IMR-90 (cell line): ENCODE measurements at regions not wholly inside any gene's neighbourhood (a gene's known extent, or its start where the extent isn't known, plus 50 kb on each side); places are given as distances from the start of the nearest gene placed in this dataset.

Experiments used
- ATAC-seq: fragments of 200-7000 bp; cut with Tn5 transposase; 2 replicates; pipeline ENCODE4 v1.9.1; 2020; ENCODE audit warnings: low read depth, mild to moderate bottlenecking, moderate library complexity
- BruUV-seq: library from RNA; stranded (reverse); fragments of 400-500 nt; replicated peaks from 2 replicates; lab custom pipeline; 2021; lab: Mats Ljungman, UMichigan
- CTCF ChIA-PET: fragments of 300-600 bp; formaldehyde crosslinking; extraction: SDS; loops from one replicate; lab custom pipeline; 2021; ENCODE audit warnings: antibody characterized with exemption; lab: Yijun Ruan, JAX
- POLR2A ChIA-PET: fragments of 300-600 bp; sonication (Branson Sonifier 250); formaldehyde crosslinking; loops from one replicate; lab custom pipeline; 2022; ENCODE audit warnings: antibody characterized with exemption; ENCODE audit not compliant: unreplicated experiment; lab: Charles Lee
- DNase-seq: peaks from one replicate; pipeline ENCODE4 v3.0.0; 2013
- H2AFZ ChIP-seq: replicated peaks from 2 replicates; pipeline ENCODE3; 2013; ENCODE audit warnings: low read length, mild to moderate bottlenecking; ENCODE audit not compliant: poor library complexity
- H2AK5ac ChIP-seq: 2 replicates; pipeline ENCODE4 v1.6.1; 2013; ENCODE audit warnings: low read depth, low read length, inconsistent platforms
- H2AK9ac ChIP-seq: replicated peaks from 2 replicates; pipeline ENCODE3; 2013; ENCODE audit warnings: mild to moderate bottlenecking, low read depth, low read length, moderate library complexity; ENCODE audit not compliant: poor library complexity
- H2BK120ac ChIP-seq: 2 replicates; pipeline ENCODE4 v1.6.1; 2013; ENCODE audit warnings: low read depth, low read length, inconsistent platforms
- H2BK15ac ChIP-seq: 3 replicates; pipeline ENCODE4 v1.6.1; 2013; ENCODE audit warnings: low read depth, low read length, inconsistent platforms
- H2BK20ac ChIP-seq: 2 replicates; pipeline ENCODE4 v1.6.1; 2013; ENCODE audit warnings: low read depth, mild to moderate bottlenecking, inconsistent platforms, low read length, moderate library complexity
- H2BK5ac ChIP-seq: 2 replicates; pipeline ENCODE4 v1.6.1; 2013; ENCODE audit warnings: mild to moderate bottlenecking, low read depth, low read length, inconsistent platforms; ENCODE audit not compliant: poor library complexity, severe bottlenecking
- H3K14ac ChIP-seq: replicated peaks from 2 replicates; pipeline ENCODE4 v1.6.1; 2013; ENCODE audit warnings: low read depth, low read length, inconsistent platforms
- H3K18ac ChIP-seq: 2 replicates; pipeline ENCODE4 v1.6.1; 2013; ENCODE audit warnings: low read depth, low read length, control low read depth
- H3K23ac ChIP-seq: 2 replicates; pipeline ENCODE4 v1.6.1; 2013; ENCODE audit warnings: low read depth, low read length, inconsistent platforms
- H3K27ac ChIP-seq: 2 replicates; pipeline ENCODE4 v1.5.1; 2013; ENCODE audit warnings: mild to moderate bottlenecking, control low read depth, low read length; ENCODE audit not compliant: insufficient read depth
- H3K27me3 ChIP-seq: 2 replicates; pipeline ENCODE4 v1.6.1; 2013; ENCODE audit warnings: low read length; ENCODE audit not compliant: control insufficient read depth, insufficient read depth
- H3K36me3 ChIP-seq: 2 replicates; pipeline ENCODE4 v1.6.1; 2013; ENCODE audit warnings: low read length, mixed read lengths; ENCODE audit not compliant: control insufficient read depth, insufficient read depth
- H3K4ac ChIP-seq: 2 replicates; pipeline ENCODE4 v1.6.1; 2013; ENCODE audit warnings: low read depth, low read length, inconsistent platforms
- H3K4me1 ChIP-seq: 2 replicates; pipeline ENCODE4 v1.6.1; 2013; ENCODE audit warnings: low read length, mixed read lengths; ENCODE audit not compliant: control insufficient read depth, insufficient read depth
- H3K4me2 ChIP-seq: 2 replicates; pipeline ENCODE4 v1.6.1; 2013; ENCODE audit warnings: low read depth, mild to moderate bottlenecking, control low read depth, low read length, moderate library complexity
- H3K4me3 ChIP-seq: 2 replicates; pipeline ENCODE4 v1.5.1; 2013; ENCODE audit warnings: low read depth, mild to moderate bottlenecking, control low read depth, low read length, moderate library complexity; ENCODE audit not compliant: insufficient read depth
- H3K56ac ChIP-seq: 2 replicates; pipeline ENCODE4 v1.6.1; 2013; ENCODE audit warnings: low read length, inconsistent platforms; ENCODE audit not compliant: insufficient read depth; ENCODE audit errors: extremely low read depth
- H3K79me1 ChIP-seq, 2 experiments: 2 replicates each; pipeline ENCODE4 v1.6.1; 2013; ENCODE audit warnings: low read length in 2 of 2, inconsistent platforms in 1 of 2, low read depth in 1 of 2
- H3K9ac ChIP-seq: 2 replicates; pipeline ENCODE4 v1.6.1; 2013; ENCODE audit warnings: low read depth, low read length, control low read depth
- H3K9me1 ChIP-seq: 2 replicates; pipeline ENCODE4 v1.6.1; 2013; ENCODE audit warnings: low read length, inconsistent platforms; ENCODE audit not compliant: insufficient read depth
- H3K9me3 ChIP-seq: 2 replicates; pipeline ENCODE4 v1.6.1; 2013; ENCODE audit warnings: low read length; ENCODE audit not compliant: control insufficient read depth, insufficient read depth
- H4K20me1 ChIP-seq: 2 replicates; pipeline ENCODE4 v1.6.1; 2013; ENCODE audit warnings: low read length, inconsistent platforms; ENCODE audit not compliant: insufficient read depth
- H4K5ac ChIP-seq: 2 replicates; pipeline ENCODE4 v1.6.1; 2013; ENCODE audit warnings: mild to moderate bottlenecking, low read depth, low read length, control low read depth
- H4K8ac ChIP-seq, 2 experiments: 2 replicates each; pipeline ENCODE4 v1.6.1; 2013; ENCODE audit warnings: low read depth in 2 of 2, low read length in 2 of 2, control low read depth in 1 of 2, inconsistent platforms in 1 of 2
- H4K91ac ChIP-seq: 2 replicates; pipeline ENCODE4 v1.6.1; 2013; ENCODE audit warnings: low read depth, low read length, inconsistent platforms; ENCODE audit not compliant: insufficient read depth
- FOS ChIP-seq: fragments of 150-350 bp; IDR thresholded peaks from 2 replicates; pipeline ENCODE4 v1.6.1; 2016; ENCODE audit warnings: low read depth, low read length
- MAZ ChIP-seq: IDR thresholded peaks from 2 replicates; pipeline ENCODE4 v1.6.1; 2012; ENCODE audit warnings: low read depth, mild to moderate bottlenecking, low read length, improper control_type of control experiment, moderate library complexity, borderline replicate concordance
- POLR2A ChIP-seq: IDR thresholded peaks from 2 replicates; pipeline ENCODE4 v1.6.1; 2012; ENCODE audit warnings: mild to moderate bottlenecking, low read depth, low read length
- RAD21 ChIP-seq: IDR thresholded peaks from 2 replicates; pipeline ENCODE4 v1.6.1; 2012; ENCODE audit warnings: low read length, improper control_type of control experiment
- RCOR1 ChIP-seq: IDR thresholded peaks from 2 replicates; pipeline ENCODE4 v1.6.1; 2012; ENCODE audit warnings: mild to moderate bottlenecking, low read length, improper control_type of control experiment; ENCODE audit not compliant: insufficient replicate concordance
- SMC3 ChIP-seq: fragments of 150-350 bp; IDR thresholded peaks from 2 replicates; pipeline ENCODE4 v1.6.1; 2016; ENCODE audit warnings: low read depth, mild to moderate bottlenecking, antibody characterized with exemption, low read length, moderate library complexity
- USF2 ChIP-seq: fragments of 150-350 bp; IDR thresholded peaks from 2 replicates; pipeline ENCODE4 v1.6.1; 2017; ENCODE audit warnings: mild to moderate bottlenecking, antibody characterized with exemption, low read length, low read depth
- WGBS, 2 experiments: methylation state at CpG; one replicate each; pipeline versions ENCODE4 v1.1.5 to v1.1.7; 2013; ENCODE audit warnings: missing lambda C conversion rate in 2 of 2; ENCODE audit not compliant: insufficient read length in 1 of 2; ENCODE audit errors: extremely low coverage in 2 of 2; 5-methylcytosine and 5-hydroxymethylcytosine counted together
- dilution Hi-C: fragments of 300-500 bp; cut with HindIII; formaldehyde crosslinking; loops from one replicate; pipeline ENCODE4 v1.14.3; 2018; ENCODE audit warnings: low sequenced_read_pairs; ENCODE audit not compliant: unreplicated experiment
- in situ Hi-C: fragments of 300-500 bp; cut with MboI; formaldehyde crosslinking; loops from 3 replicates; pipeline ENCODE4 v1.14.3; 2019; ENCODE audit warnings: low sequenced_read_pairs, inconsistent platforms, mixed read lengths
- intact Hi-C: fragments of 100-400 bp; cut with micrococcal nuclease; formaldehyde crosslinking; loops from 2 replicates; pipeline ENCODE4 v1.10.0; 2022
- TF ChIP-seq, protein P1 (sequence below): conservative IDR thresholded peaks from 2 replicates; pipeline ENCODE4 v1.5.1; 2012; ENCODE audit warnings: mild to moderate bottlenecking, low read depth, low read length, improper control_type of control experiment

DNA sequence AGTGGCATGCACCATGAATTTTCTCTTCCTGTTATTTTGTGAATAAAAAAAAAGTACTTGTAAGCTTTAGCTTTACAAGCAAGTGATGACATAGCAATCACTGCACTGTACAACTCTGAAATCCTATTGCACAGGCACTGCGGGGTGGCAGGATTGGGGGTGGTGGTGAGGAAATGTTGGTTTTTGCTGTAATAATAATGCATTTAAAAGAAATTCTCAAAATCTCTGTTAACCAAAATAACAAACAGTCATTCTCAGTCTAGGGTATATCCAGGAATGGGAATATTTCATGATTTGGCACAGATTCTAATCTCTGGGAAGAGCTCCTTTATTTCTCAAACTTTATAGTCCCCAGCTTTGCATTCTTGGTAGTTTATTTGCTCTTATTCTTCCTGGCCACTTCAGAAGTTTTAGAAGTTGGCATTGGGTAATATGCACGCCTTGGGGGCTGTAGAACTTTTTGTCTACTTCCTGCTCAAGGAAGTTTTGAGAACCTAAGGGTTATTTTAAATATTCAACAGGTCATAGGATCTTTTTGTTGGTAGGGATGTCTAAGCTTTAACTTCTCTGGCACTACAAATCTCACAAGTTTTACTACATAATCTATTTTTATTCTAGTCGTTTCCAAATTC lies 353.0 kb upstream of the KLF12 start:
- Histone ChIP-seq H3K14ac (no peak overlapping the region), H3K4me3 (no peak overlapping the region), H4K8ac (no peak overlapping the region), H2AK5ac (no peak overlapping the region), H3K9ac (no peak overlapping the region), H3K18ac (no peak overlapping the region), H3K4me1 (no peaks in the 10 kb centered on the region), H3K27me3 (peaks cover 2% of the 10 kb centered on the region; the same call in 1 of the 2 replicates), H3K9me3 (no peaks in the 10 kb centered on the region), H4K20me1 (no peaks in the 10 kb centered on the region), H4K91ac (no peak overlapping the region), H2BK5ac (no peak overlapping the region), H3K4ac (no peak overlapping the region), H4K5ac (no peak overlapping the region), H3K36me3 (no peaks in the 10 kb centered on the region), H2BK20ac (no peak overlapping the region), H3K27ac (no peak overlapping the region), H2BK120ac (no peak overlapping the region), H3K4me2 (no peak overlapping the region), H3K9me1 (no peaks in the 10 kb centered on the region), H3K23ac (no peak overlapping the region), H2BK15ac (no peak overlapping the region), H3K56ac (no peak overlapping the region), H3K79me1 (no peaks in the 10 kb centered on the region), H2AFZ (no peak overlapping the region), H2AK9ac (no peak overlapping the region)
- CTCF ChIA-PET, result no interaction called here
- DNase-seq, result no peak
- POLR2A ChIA-PET, result no interaction called here
- no TSS peak for BruUV-seq
- in situ Hi-C loops (no loop called here), dilution Hi-C loops (no loop called here), intact Hi-C loops (no loop called here)
- ATAC-seq, result no peak
- TF ChIP-seq USF2, result no peak
- no peak for TF ChIP-seq MAZ
- no peak for TF ChIP-seq POLR2A
- TF ChIP-seq FOS, result no peak
- TF ChIP-seq SMC3, result no peak
- TF ChIP-seq, protein P1, sequence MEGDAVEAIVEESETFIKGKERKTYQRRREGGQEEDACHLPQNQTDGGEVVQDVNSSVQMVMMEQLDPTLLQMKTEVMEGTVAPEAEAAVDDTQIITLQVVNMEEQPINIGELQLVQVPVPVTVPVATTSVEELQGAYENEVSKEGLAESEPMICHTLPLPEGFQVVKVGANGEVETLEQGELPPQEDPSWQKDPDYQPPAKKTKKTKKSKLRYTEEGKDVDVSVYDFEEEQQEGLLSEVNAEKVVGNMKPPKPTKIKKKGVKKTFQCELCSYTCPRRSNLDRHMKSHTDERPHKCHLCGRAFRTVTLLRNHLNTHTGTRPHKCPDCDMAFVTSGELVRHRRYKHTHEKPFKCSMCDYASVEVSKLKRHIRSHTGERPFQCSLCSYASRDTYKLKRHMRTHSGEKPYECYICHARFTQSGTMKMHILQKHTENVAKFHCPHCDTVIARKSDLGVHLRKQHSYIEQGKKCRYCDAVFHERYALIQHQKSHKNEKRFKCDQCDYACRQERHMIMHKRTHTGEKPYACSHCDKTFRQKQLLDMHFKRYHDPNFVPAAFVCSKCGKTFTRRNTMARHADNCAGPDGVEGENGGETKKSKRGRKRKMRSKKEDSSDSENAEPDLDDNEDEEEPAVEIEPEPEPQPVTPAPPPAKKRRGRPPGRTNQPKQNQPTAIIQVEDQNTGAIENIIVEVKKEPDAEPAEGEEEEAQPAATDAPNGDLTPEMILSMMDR, result no peak
- TF ChIP-seq RAD21, result no peak
- no peak for TF ChIP-seq RCOR1
- WGBS, 2 experiments, result no CpG with 5 or more reads among the region's 3 CpGs
